Right lobe of liver (tissue), 4 donors: ENCODE measurements at regions not wholly inside any gene's neighbourhood (a gene's known extent, or its start where the extent isn't known, plus 50 kb on each side); places are given as distances from the start of the nearest gene placed in this dataset.

Experiments
- POLR2A ChIP-seq: fragments of 450-650 bp; IDR thresholded peaks from one replicate; pipeline ENCODE4 v1.6.1; 2017; ENCODE audit warnings: antibody characterized with exemption, mild to moderate bottlenecking
- TF ChIP-seq, protein P1 (sequence below), 4 donors: fragments of 200-600 bp in 3 of 4; fragments of 450-650 bp in 1 of 4; IDR thresholded peaks; one replicate each; pipeline versions ENCODE4 v1.5.1 to v1.8.0; 2016 to 2022; ENCODE audit warnings: antibody characterized with exemption in 4 of 4, mild to moderate bottlenecking in 2 of 4
- donor health status: DM: no; HTN: no; CAD: no.
- donor health status: DM: no; HTN: no; CAD: no.
- donor health status: DM: no; HTN: yes; CAD: no.

GRCh38 chr5:39689919-39690318, 265.1 kb upstream of the DAB2 start:
- TF ChIP-seq, protein P1, sequence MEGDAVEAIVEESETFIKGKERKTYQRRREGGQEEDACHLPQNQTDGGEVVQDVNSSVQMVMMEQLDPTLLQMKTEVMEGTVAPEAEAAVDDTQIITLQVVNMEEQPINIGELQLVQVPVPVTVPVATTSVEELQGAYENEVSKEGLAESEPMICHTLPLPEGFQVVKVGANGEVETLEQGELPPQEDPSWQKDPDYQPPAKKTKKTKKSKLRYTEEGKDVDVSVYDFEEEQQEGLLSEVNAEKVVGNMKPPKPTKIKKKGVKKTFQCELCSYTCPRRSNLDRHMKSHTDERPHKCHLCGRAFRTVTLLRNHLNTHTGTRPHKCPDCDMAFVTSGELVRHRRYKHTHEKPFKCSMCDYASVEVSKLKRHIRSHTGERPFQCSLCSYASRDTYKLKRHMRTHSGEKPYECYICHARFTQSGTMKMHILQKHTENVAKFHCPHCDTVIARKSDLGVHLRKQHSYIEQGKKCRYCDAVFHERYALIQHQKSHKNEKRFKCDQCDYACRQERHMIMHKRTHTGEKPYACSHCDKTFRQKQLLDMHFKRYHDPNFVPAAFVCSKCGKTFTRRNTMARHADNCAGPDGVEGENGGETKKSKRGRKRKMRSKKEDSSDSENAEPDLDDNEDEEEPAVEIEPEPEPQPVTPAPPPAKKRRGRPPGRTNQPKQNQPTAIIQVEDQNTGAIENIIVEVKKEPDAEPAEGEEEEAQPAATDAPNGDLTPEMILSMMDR (IDR thresholded peaks at IDR 0.05) = no peak
- no peak for TF ChIP-seq POLR2A
